Keratinocyte (primary cell): ENCODE measurements at regions not wholly inside any gene's neighbourhood (a gene's known extent, or its start where the extent isn't known, plus 50 kb on each side); places are given as distances from the start of the nearest gene placed in this dataset.

Experiments used
- CTCF ChIP-seq, 3 experiments: IDR thresholded peaks in 1 of 3; conservative IDR thresholded peaks in 1 of 3; optimal IDR thresholded peaks in 1 of 3; 2 replicates in 2 of 3; 3 replicates in 1 of 3; pipeline versions ENCODE3 to v1.5.1; 2011; ENCODE audit warnings: low read length in 3 of 3, mild to moderate bottlenecking in 3 of 3, moderate library complexity in 2 of 3, control low read depth in 1 of 3, inconsistent platforms in 1 of 3; ENCODE audit not compliant: insufficient read depth in 2 of 3; ENCODE audit errors: extremely low read depth in 1 of 3
- EZH2 ChIP-seq: IDR thresholded peaks from one replicate; pipeline ENCODE4 v1.6.1; 2012; ENCODE audit warnings: inconsistent platforms, mild to moderate bottlenecking, low read length, moderate library complexity

- TF ChIP-seq CTCF (optimal IDR thresholded peaks at IDR 0.05 in 1 of 3, IDR thresholded peaks at IDR 0.05 in 1 of 3, conservative IDR thresholded peaks at IDR 0.05 in 1 of 3; ENCODE audit: extremely low read depth in 1 of 3, insufficient read depth in 2 of 3, low read length in 3 of 3) (no peak), EZH2 (no peak)
Measured at GRCh38 chr14:51538973-51539372, 112.7 kb upstream of the FRMD6 start.
